OCI-LY1 (cell line): ENCODE measurements at regions not wholly inside any gene's neighbourhood (a gene's known extent, or its start where the extent isn't known, plus 50 kb on each side); places are given as distances from the start of the nearest gene placed in this dataset.

ENCODE experiments used
- CTCF ChIP-seq: fragments of 200-600 bp; sonication (generic), shearing (Covaris generic); IDR thresholded peaks from 2 replicates; pipeline ENCODE4 v1.5.1; 2017; ENCODE audit warnings: mild to moderate bottlenecking, antibody characterized with exemption, low read length, moderate library complexity, mixed read lengths
- EZH2 ChIP-seq: fragments of 200-600 bp; sonication (generic), shearing (Covaris generic); IDR thresholded peaks from 2 replicates; pipeline ENCODE4 v1.8.0; 2017; ENCODE audit warnings: borderline replicate concordance, mixed run types, mild to moderate bottlenecking, antibody characterized with exemption, low read length, moderate library complexity, mixed read lengths

- TF ChIP-seq CTCF (no peak), EZH2 (no peak)
Observed at GRCh38 chr13:99828735-99829134, 142.8 kb downstream of the ZIC5 start.
